PC-9 (cell line): ENCODE measurements at regions not wholly inside any gene's neighbourhood (a gene's known extent, or its start where the extent isn't known, plus 50 kb on each side); places are given as distances from the start of the nearest gene placed in this dataset.

ENCODE experiments used
- EZH2 ChIP-seq: fragments of 200-600 bp; sonication (generic); IDR thresholded peaks from 2 replicates; pipeline ENCODE4 v1.8.0; 2017; ENCODE audit warnings: antibody characterized with exemption, low read depth
- TF ChIP-seq, protein P1 (sequence below): fragments of 200-600 bp; sonication (generic); conservative IDR thresholded peaks from 2 replicates; pipeline ENCODE4 v1.6.1; 2017; ENCODE audit warnings: mixed run types, antibody characterized with exemption, mild to moderate bottlenecking, moderate library complexity

DNA sequence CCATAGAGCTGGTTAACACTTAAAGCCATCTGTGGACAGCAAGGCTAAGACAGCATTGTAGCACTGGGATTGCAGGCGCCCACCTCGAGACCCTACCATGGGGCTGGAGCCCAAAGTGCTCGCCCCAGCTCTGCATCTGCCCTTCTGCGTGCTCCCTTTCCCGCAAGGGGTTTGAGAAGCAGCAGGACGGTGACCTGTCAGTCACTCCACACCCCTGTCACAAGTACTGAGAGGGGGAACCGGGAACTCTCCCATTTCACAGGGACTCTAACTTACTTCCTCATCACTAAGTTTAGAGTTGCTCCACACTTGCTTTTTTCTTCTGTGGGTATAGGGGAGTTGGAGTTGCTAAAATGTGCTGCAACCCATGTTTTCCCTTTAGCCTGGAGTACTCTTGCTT lies 273.2 kb downstream of the SMARCA2 start:
- TF ChIP-seq, protein P1, sequence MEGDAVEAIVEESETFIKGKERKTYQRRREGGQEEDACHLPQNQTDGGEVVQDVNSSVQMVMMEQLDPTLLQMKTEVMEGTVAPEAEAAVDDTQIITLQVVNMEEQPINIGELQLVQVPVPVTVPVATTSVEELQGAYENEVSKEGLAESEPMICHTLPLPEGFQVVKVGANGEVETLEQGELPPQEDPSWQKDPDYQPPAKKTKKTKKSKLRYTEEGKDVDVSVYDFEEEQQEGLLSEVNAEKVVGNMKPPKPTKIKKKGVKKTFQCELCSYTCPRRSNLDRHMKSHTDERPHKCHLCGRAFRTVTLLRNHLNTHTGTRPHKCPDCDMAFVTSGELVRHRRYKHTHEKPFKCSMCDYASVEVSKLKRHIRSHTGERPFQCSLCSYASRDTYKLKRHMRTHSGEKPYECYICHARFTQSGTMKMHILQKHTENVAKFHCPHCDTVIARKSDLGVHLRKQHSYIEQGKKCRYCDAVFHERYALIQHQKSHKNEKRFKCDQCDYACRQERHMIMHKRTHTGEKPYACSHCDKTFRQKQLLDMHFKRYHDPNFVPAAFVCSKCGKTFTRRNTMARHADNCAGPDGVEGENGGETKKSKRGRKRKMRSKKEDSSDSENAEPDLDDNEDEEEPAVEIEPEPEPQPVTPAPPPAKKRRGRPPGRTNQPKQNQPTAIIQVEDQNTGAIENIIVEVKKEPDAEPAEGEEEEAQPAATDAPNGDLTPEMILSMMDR = no peak
- no peak for TF ChIP-seq EZH2
